Fibroblast of villous mesenchyme (primary cell): ENCODE measurements at regions not wholly inside any gene's neighbourhood (a gene's known extent, or its start where the extent isn't known, plus 50 kb on each side); places are given as distances from the start of the nearest gene placed in this dataset.
A peak's percentile ranks its signal among the peaks of the same experiment; 100 is the strongest.

ENCODE experiments used
- DNase-seq: peaks from one replicate; pipeline ENCODE4 v3.0.0-alpha.2; 2010; ENCODE audit warnings: low read depth
- H3K4me3 ChIP-seq: 2 replicates; pipeline ENCODE4 v1.5.1; 2011; ENCODE audit warnings: low read depth, mild to moderate bottlenecking, low read length
- TF ChIP-seq, protein P1 (sequence below): IDR thresholded peaks from 2 replicates; pipeline ENCODE4 v1.5.1; 2012; ENCODE audit warnings: low read depth, mild to moderate bottlenecking, low read length; ENCODE audit not compliant: insufficient read depth

DNA sequence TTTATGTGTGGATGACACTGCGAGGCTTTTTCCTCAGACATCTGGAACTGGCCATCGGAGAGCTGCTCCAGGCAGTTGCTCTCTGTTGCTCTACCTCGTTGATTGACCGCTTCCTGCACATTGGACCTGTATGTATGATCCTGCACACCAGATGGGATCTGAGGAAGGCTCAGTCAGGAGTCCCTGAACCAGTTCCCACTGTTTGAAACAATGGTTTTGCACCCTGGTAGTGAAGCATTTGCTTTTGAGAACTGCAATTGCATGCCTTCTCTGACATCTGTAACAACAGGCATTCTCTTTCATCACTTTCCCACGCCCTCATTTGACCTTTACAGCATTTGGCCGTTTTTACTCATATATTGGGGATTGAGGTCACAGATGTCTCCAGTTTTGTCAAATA is 61.1 kb upstream of the NPAS1 start:
- TF ChIP-seq, protein P1, sequence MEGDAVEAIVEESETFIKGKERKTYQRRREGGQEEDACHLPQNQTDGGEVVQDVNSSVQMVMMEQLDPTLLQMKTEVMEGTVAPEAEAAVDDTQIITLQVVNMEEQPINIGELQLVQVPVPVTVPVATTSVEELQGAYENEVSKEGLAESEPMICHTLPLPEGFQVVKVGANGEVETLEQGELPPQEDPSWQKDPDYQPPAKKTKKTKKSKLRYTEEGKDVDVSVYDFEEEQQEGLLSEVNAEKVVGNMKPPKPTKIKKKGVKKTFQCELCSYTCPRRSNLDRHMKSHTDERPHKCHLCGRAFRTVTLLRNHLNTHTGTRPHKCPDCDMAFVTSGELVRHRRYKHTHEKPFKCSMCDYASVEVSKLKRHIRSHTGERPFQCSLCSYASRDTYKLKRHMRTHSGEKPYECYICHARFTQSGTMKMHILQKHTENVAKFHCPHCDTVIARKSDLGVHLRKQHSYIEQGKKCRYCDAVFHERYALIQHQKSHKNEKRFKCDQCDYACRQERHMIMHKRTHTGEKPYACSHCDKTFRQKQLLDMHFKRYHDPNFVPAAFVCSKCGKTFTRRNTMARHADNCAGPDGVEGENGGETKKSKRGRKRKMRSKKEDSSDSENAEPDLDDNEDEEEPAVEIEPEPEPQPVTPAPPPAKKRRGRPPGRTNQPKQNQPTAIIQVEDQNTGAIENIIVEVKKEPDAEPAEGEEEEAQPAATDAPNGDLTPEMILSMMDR: no peak
- DNase-seq: peak; percentile 81
- no peak overlapping the region for H3K4me3 ChIP-seq

DNA sequence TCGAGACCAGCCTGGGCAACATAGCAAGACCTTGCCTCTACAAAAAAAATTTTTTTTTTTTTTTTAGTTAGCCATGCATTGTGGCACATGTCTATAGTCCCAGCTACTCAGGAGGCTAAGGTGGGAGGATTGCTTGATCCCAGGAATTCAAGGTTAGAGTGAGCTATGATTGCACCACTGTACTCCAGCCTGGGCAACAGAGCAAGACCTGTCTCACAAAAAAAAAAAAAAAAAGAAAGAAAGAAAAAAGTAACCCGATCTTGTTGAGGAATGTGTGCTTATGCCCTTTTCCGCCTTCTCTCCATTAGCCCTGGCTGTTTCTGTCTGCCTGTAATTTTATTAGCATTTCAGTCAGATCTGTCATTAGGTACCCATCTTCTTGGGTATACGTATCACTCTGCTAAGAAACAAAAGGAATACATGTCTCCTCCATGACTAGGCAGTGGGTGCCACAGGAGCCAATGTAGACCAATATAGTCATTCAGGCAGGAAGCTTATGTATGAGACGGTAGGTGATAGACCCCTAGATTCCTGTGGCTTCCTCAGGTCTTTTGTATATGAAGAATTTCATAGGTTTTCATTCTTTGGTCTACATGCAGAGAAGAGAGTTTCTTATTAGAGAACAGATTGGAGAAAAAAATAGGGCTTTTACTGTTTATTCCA is 59.6 kb upstream of the NPAS1 start:
- TF ChIP-seq, protein P1: no peak
- no peak for DNase-seq
- no peak overlapping the region for H3K4me3 ChIP-seq

DNA sequence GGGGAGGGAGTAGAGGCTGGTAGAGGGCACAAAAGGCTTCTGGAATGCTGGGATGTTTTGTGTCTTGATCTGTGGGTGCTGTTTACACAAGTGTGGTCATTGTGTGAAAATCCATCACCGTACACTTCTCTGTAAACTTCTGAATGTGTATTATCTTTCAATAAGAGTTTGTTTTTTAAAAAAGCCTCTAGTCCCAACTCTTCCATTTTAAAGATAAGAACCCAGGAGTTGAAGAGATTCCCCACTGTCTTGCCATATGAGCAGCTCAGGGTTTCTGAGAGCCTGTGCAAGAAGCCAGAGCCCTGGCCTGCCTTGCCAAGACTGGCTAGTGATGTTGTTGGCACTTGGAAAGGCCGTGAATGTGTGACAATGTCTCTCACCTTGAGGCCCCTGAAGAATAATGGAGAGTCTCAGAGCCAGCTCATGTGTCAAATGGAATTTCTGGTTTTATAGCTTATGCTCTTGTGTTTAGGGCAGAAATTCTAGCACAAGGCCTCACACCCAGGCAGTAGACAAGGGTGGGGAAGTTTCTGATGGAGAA is 57.5 kb upstream of the NPAS1 start:
- no peak overlapping the region for H3K4me3 ChIP-seq
- DNase-seq: no peak
- TF ChIP-seq, protein P1: no peak

DNA sequence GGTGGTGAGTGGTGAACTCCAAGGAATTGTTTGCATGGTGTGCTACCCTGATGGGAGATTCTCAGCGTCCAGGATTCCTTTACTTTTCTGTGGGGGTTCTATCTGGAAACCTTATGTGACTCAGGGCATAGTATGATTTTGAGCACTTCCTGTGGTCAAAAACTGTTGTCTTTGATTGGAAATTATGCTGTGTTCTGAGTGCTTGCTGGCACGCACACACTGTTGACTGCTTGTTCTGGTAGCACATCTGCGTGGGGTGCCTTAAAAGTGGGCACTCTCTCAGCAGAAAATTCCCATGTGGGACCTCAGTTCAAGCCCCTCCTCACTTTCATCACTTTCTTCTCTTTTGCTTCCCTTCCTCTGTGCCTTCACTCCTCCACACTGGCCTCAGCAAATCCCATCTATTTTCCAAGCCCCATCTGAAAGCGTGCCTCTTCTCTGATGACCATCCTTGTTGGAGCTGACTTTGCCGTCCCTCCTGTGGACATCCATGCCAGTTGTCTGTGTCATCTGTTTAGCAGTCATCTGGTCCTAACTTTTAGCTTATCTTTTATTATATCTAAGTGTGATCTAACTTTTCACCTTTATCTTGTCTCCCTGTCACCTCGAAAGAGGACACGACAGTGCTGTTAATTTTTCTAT is 56.4 kb upstream of the NPAS1 start:
- no peak overlapping the region for H3K4me3 ChIP-seq
- TF ChIP-seq, protein P1: no peak
- DNase-seq: peak; percentile 81

DNA sequence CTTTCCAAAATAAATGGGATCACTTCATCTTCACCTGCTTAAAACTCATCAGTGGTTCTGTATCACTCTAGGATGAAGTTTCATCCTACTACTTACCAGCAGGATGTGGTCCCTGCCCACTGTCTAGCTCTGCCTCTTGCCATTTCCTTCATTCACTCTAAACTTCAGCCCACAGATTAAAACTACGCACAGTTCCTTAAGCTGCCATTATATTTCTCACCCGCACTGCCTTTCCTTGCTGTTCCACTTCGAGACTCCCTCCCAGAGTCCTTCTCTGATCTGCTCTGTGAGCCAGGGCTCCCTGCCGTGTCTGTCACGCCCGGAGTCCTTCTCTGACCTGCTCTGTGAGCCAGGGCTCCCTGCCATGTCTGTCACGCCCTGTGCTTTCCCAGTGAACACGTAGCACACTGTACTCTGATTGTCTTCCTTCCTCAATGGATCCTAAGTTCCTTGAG is 52.0 kb upstream of the NPAS1 start:
- DNase-seq: no peak
- TF ChIP-seq, protein P1: no peak
- no peak overlapping the region for H3K4me3 ChIP-seq
